H9 (cell line): ENCODE measurements at regions not wholly inside any gene's neighbourhood (a gene's known extent, or its start where the extent isn't known, plus 50 kb on each side); places are given as distances from the start of the nearest gene placed in this dataset.

Experiments used
- DNase-seq: peaks from one replicate; pipeline ENCODE4 v3.0.0-alpha.2; 2017
- H2AFZ ChIP-seq: one replicate; pipeline ENCODE4 v1.6.1; 2013; ENCODE audit warnings: mild to moderate bottlenecking, low read length, control low read depth, moderate library complexity
- H2AK5ac ChIP-seq: 2 replicates; pipeline ENCODE4 v1.6.1; 2013; ENCODE audit warnings: low read length, control low read depth, mixed read lengths; ENCODE audit not compliant: insufficient read length
- H2BK120ac ChIP-seq: one replicate; pipeline ENCODE4 v1.6.1; 2013; ENCODE audit warnings: low read depth, mild to moderate bottlenecking, low read length, control low read depth, inconsistent platforms; ENCODE audit not compliant: poor library complexity, severe bottlenecking
- H2BK12ac ChIP-seq: 2 replicates; pipeline ENCODE4 v1.6.1; 2013; ENCODE audit warnings: low read length, control low read depth, mixed read lengths, low read depth; ENCODE audit not compliant: insufficient read length
- H2BK15ac ChIP-seq: 2 replicates; pipeline ENCODE4 v1.6.1; 2013; ENCODE audit warnings: low read depth, low read length, control low read depth
- H2BK20ac ChIP-seq: one replicate; pipeline ENCODE4 v1.6.1; 2013; ENCODE audit warnings: low read depth, mild to moderate bottlenecking, low read length, control low read depth, inconsistent platforms; ENCODE audit not compliant: poor library complexity, severe bottlenecking
- H2BK5ac ChIP-seq: 2 replicates; pipeline ENCODE4 v1.6.1; 2013; ENCODE audit warnings: low read length, control low read depth, mixed read lengths; ENCODE audit not compliant: insufficient read length
- H3K14ac ChIP-seq: 2 replicates; pipeline ENCODE4 v1.6.1; 2013; ENCODE audit warnings: low read length, control low read depth; ENCODE audit not compliant: insufficient read depth
- H3K18ac ChIP-seq: 2 replicates; pipeline ENCODE4 v1.6.1; 2013; ENCODE audit warnings: low read depth, mild to moderate bottlenecking, mixed read lengths, low read length, control low read depth; ENCODE audit not compliant: insufficient read length
- H3K23ac ChIP-seq: 2 replicates; pipeline ENCODE4 v1.6.1; 2013; ENCODE audit warnings: low read length, control low read depth, mixed read lengths, low read depth; ENCODE audit not compliant: insufficient read length
- H3K23me2 ChIP-seq: 2 replicates; pipeline ENCODE4 v1.6.1; 2013; ENCODE audit warnings: low read depth, mild to moderate bottlenecking, mixed read lengths, low read length, control low read depth; ENCODE audit not compliant: insufficient read length, poor library complexity, severe bottlenecking
- H3K27ac ChIP-seq: 2 replicates; pipeline ENCODE4 v1.5.1; 2013; ENCODE audit warnings: low read length, control low read depth, mixed read lengths, low read depth; ENCODE audit not compliant: insufficient read length
- H3K27me3 ChIP-seq: 2 replicates; pipeline ENCODE4 v1.6.1; 2013; ENCODE audit warnings: low read length, control low read depth, inconsistent platforms; ENCODE audit not compliant: insufficient read depth
- H3K4ac ChIP-seq: 2 replicates; pipeline ENCODE4 v1.6.1; 2013; ENCODE audit warnings: low read depth, mild to moderate bottlenecking, control low read depth, inconsistent platforms, low read length, moderate library complexity
- H3K4me1 ChIP-seq: 2 replicates; pipeline ENCODE4 v1.6.1; 2013; ENCODE audit warnings: low read length, control low read depth, inconsistent platforms; ENCODE audit not compliant: insufficient read depth
- H3K4me2 ChIP-seq: 2 replicates; pipeline ENCODE4 v1.6.1; 2013; ENCODE audit warnings: low read length, control low read depth, mixed read lengths; ENCODE audit not compliant: insufficient read length, insufficient read depth
- H3K56ac ChIP-seq: 2 replicates; pipeline ENCODE4 v1.6.1; 2013; ENCODE audit warnings: low read depth, mild to moderate bottlenecking, mixed read lengths, low read length, control low read depth; ENCODE audit not compliant: insufficient read length
- H3K79me1 ChIP-seq: 2 replicates; pipeline ENCODE4 v1.6.1; 2013; ENCODE audit warnings: low read depth, mild to moderate bottlenecking, moderate library complexity, low read length, control low read depth, inconsistent platforms; ENCODE audit not compliant: insufficient read depth, poor library complexity, severe bottlenecking
- H3K79me2 ChIP-seq: 2 replicates; pipeline ENCODE4 v1.6.1; 2013; ENCODE audit warnings: low read length, control low read depth, inconsistent platforms; ENCODE audit not compliant: insufficient read depth
- H3K9ac ChIP-seq: 2 replicates; pipeline ENCODE4 v1.6.1; 2013; ENCODE audit warnings: low read length, control low read depth, mixed read lengths; ENCODE audit not compliant: insufficient read length; ENCODE audit errors: extremely low read depth
- H3K9me3 ChIP-seq: one replicate; pipeline ENCODE4 v1.6.1; 2013; ENCODE audit warnings: low read depth, low read length, inconsistent platforms; ENCODE audit not compliant: control insufficient read depth
- H3T11ph ChIP-seq: one replicate; pipeline ENCODE4 v1.6.1; 2013; ENCODE audit warnings: mild to moderate bottlenecking, low read length, control low read depth, inconsistent platforms
- H4K20me1 ChIP-seq: one replicate; pipeline ENCODE4 v1.6.1; 2013; ENCODE audit not compliant: control insufficient read depth, insufficient read length, insufficient read depth
- H4K5ac ChIP-seq: 2 replicates; pipeline ENCODE4 v1.6.1; 2013; ENCODE audit warnings: low read depth, mild to moderate bottlenecking, mixed read lengths, low read length, control low read depth; ENCODE audit not compliant: insufficient read length
- H4K8ac ChIP-seq: replicated peaks from 2 replicates; pipeline ENCODE4 v1.6.1; 2013; ENCODE audit warnings: low read length, control low read depth, mixed read lengths, low read depth; ENCODE audit not compliant: insufficient read length
- H4K91ac ChIP-seq: 2 replicates; pipeline ENCODE4 v1.6.1; 2013; ENCODE audit warnings: low read depth, mild to moderate bottlenecking, moderate library complexity, mixed read lengths, low read length, control low read depth; ENCODE audit not compliant: insufficient read length
- H3K27ac Mint-ChIP-seq, 3 experiments: 2 replicates in 2 of 3; 3 replicates in 1 of 3; pipeline ENCODE4 v1.8.0; 2020 to 2021; ENCODE audit warnings: mixed read lengths in 3 of 3, mild to moderate bottlenecking in 1 of 3, moderate library complexity in 1 of 3
- H3K27me3 Mint-ChIP-seq: 2 replicates; pipeline ENCODE4 v1.8.0; 2021; ENCODE audit warnings: low read depth, mild to moderate bottlenecking, moderate library complexity, mixed read lengths
- H3K36me3 Mint-ChIP-seq, 3 experiments: 2 replicates in 2 of 3; 3 replicates in 1 of 3; pipeline ENCODE4 v1.8.0; 2020 to 2021; ENCODE audit warnings: low read depth in 3 of 3, mixed read lengths in 3 of 3; ENCODE audit not compliant: insufficient read depth in 1 of 3
- H3K4me1 Mint-ChIP-seq, 2 experiments: 2 replicates each; pipeline ENCODE4 v1.8.0; 2020; ENCODE audit warnings: mixed read lengths in 2 of 2
- H3K4me3 Mint-ChIP-seq, 2 experiments: 2 replicates in 1 of 2; 3 replicates in 1 of 2; pipeline ENCODE4 v1.8.0; 2020 to 2021; ENCODE audit warnings: mild to moderate bottlenecking in 2 of 2, mixed read lengths in 2 of 2, moderate library complexity in 1 of 2
- H3K9me3 Mint-ChIP-seq, 2 experiments: 2 replicates in 1 of 2; 3 replicates in 1 of 2; pipeline ENCODE4 v1.8.0; 2020; ENCODE audit warnings: mild to moderate bottlenecking in 2 of 2, mixed read lengths in 2 of 2, moderate library complexity in 1 of 2
- WGBS: extraction: QIAGEN DNeasy Blood & Tissue Kit; methylation state at CpG from one replicate; pipeline ENCODE4 v1.1.7; 2013; ENCODE audit warnings: missing lambda C conversion rate, low lambda C conversion rate, mixed read lengths; ENCODE audit not compliant: insufficient read length; ENCODE audit errors: extremely low coverage; 5-methylcytosine and 5-hydroxymethylcytosine counted together
- TF ChIP-seq, protein P1 (sequence below): fragments of 200-600 bp; sonication (generic); conservative IDR thresholded peaks from 3 replicates; pipeline ENCODE4 v1.8.0; 2021; ENCODE audit warnings: antibody characterized with exemption, mild to moderate bottlenecking

DNA sequence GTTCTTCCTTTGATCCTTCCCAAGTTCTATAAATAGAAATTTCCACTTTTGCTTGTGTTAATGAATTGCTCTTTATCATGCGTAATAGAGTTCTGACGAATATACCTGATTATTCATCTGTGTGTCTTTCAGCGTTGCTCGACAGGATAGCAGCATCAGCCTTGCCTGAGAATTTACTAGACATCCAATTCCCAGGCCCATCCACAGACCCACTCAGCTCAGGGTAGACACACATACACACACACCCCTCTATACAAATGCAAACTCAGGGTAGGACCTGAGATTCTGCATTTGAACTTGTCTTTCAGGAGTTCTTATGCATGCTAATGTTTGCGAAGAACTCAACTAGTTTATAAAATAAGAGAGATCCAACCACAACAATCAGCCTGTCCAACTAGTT, 343.4 kb upstream of the GYPC start:
- TF ChIP-seq, protein P1, sequence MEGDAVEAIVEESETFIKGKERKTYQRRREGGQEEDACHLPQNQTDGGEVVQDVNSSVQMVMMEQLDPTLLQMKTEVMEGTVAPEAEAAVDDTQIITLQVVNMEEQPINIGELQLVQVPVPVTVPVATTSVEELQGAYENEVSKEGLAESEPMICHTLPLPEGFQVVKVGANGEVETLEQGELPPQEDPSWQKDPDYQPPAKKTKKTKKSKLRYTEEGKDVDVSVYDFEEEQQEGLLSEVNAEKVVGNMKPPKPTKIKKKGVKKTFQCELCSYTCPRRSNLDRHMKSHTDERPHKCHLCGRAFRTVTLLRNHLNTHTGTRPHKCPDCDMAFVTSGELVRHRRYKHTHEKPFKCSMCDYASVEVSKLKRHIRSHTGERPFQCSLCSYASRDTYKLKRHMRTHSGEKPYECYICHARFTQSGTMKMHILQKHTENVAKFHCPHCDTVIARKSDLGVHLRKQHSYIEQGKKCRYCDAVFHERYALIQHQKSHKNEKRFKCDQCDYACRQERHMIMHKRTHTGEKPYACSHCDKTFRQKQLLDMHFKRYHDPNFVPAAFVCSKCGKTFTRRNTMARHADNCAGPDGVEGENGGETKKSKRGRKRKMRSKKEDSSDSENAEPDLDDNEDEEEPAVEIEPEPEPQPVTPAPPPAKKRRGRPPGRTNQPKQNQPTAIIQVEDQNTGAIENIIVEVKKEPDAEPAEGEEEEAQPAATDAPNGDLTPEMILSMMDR: no peak
- H2BK20ac ChIP-seq: no peak overlapping the region
- H3K18ac ChIP-seq: no peak overlapping the region

More for the DNA sequence above, 343.4 kb upstream of the GYPC start:
- Histone ChIP-seq H3K4me2 (no peak overlapping the region), H2AK5ac (no peak overlapping the region), H2BK15ac (no peak overlapping the region), H2AFZ (no peak overlapping the region), H3K79me1 (no peaks in the 10 kb centered on the region), H3K9ac (no peak overlapping the region), H4K8ac (no peak overlapping the region), H2BK12ac (no peak overlapping the region), H4K5ac (no peak overlapping the region), H2BK5ac (no peak overlapping the region), H3K27me3 (no peaks in the 10 kb centered on the region), H3K79me2 (no peaks in the 10 kb centered on the region), H4K91ac (no peak overlapping the region), H3K4me1 (peaks cover 9% of the 10 kb centered on the region; the same call in 1 of the 2 replicates), H3K23ac (no peak overlapping the region), H3K9me3 (no peaks in the 10 kb centered on the region), H3K14ac (no peak overlapping the region), H3T11ph (no peak overlapping the region), H3K23me2 (no peaks in the 10 kb centered on the region), H4K20me1 (no peaks in the 10 kb centered on the region), H3K4ac (no peak overlapping the region), H3K56ac (no peak overlapping the region), H3K27ac (no peak overlapping the region), H2BK120ac (no peak overlapping the region)
- Mint-ChIP-seq H3K9me3 (no peaks in the 10 kb centered on the region), H3K27ac (no peak overlapping the region), H3K4me1 (peaks cover 11 to 15% of the 10 kb centered on the region in 2 experiments), H3K36me3 (no peaks in the 10 kb centered on the region), H3K27me3 (no peaks in the 10 kb centered on the region), H3K4me3 (no peak overlapping the region)
- no peak for DNase-seq
- no CpG with 5 or more reads among the region's 5 CpGs for WGBS
